H9 (cell line): ENCODE measurements at regions not wholly inside any gene's neighbourhood (a gene's known extent, or its start where the extent isn't known, plus 50 kb on each side); places are given as distances from the start of the nearest gene placed in this dataset.

Experiments used
- DNase-seq: peaks from one replicate; pipeline ENCODE4 v3.0.0-alpha.2; 2017
- H2AFZ ChIP-seq: one replicate; pipeline ENCODE4 v1.6.1; 2013; ENCODE audit warnings: mild to moderate bottlenecking, low read length, control low read depth, moderate library complexity
- H2AK5ac ChIP-seq: 2 replicates; pipeline ENCODE4 v1.6.1; 2013; ENCODE audit warnings: low read length, control low read depth, mixed read lengths; ENCODE audit not compliant: insufficient read length
- H2BK120ac ChIP-seq: one replicate; pipeline ENCODE4 v1.6.1; 2013; ENCODE audit warnings: low read depth, mild to moderate bottlenecking, low read length, control low read depth, inconsistent platforms; ENCODE audit not compliant: poor library complexity, severe bottlenecking
- H2BK12ac ChIP-seq: 2 replicates; pipeline ENCODE4 v1.6.1; 2013; ENCODE audit warnings: low read length, control low read depth, mixed read lengths, low read depth; ENCODE audit not compliant: insufficient read length
- H2BK15ac ChIP-seq: 2 replicates; pipeline ENCODE4 v1.6.1; 2013; ENCODE audit warnings: low read depth, low read length, control low read depth
- H2BK20ac ChIP-seq: one replicate; pipeline ENCODE4 v1.6.1; 2013; ENCODE audit warnings: low read depth, mild to moderate bottlenecking, low read length, control low read depth, inconsistent platforms; ENCODE audit not compliant: poor library complexity, severe bottlenecking
- H2BK5ac ChIP-seq: 2 replicates; pipeline ENCODE4 v1.6.1; 2013; ENCODE audit warnings: low read length, control low read depth, mixed read lengths; ENCODE audit not compliant: insufficient read length
- H3K14ac ChIP-seq: 2 replicates; pipeline ENCODE4 v1.6.1; 2013; ENCODE audit warnings: low read length, control low read depth; ENCODE audit not compliant: insufficient read depth
- H3K18ac ChIP-seq: 2 replicates; pipeline ENCODE4 v1.6.1; 2013; ENCODE audit warnings: low read depth, mild to moderate bottlenecking, mixed read lengths, low read length, control low read depth; ENCODE audit not compliant: insufficient read length
- H3K23ac ChIP-seq: 2 replicates; pipeline ENCODE4 v1.6.1; 2013; ENCODE audit warnings: low read length, control low read depth, mixed read lengths, low read depth; ENCODE audit not compliant: insufficient read length
- H3K23me2 ChIP-seq: 2 replicates; pipeline ENCODE4 v1.6.1; 2013; ENCODE audit warnings: low read depth, mild to moderate bottlenecking, mixed read lengths, low read length, control low read depth; ENCODE audit not compliant: insufficient read length, poor library complexity, severe bottlenecking
- H3K27ac ChIP-seq: 2 replicates; pipeline ENCODE4 v1.5.1; 2013; ENCODE audit warnings: low read length, control low read depth, mixed read lengths, low read depth; ENCODE audit not compliant: insufficient read length
- H3K27me3 ChIP-seq: 2 replicates; pipeline ENCODE4 v1.6.1; 2013; ENCODE audit warnings: low read length, control low read depth, inconsistent platforms; ENCODE audit not compliant: insufficient read depth
- H3K4ac ChIP-seq: 2 replicates; pipeline ENCODE4 v1.6.1; 2013; ENCODE audit warnings: low read depth, mild to moderate bottlenecking, control low read depth, inconsistent platforms, low read length, moderate library complexity
- H3K4me1 ChIP-seq: 2 replicates; pipeline ENCODE4 v1.6.1; 2013; ENCODE audit warnings: low read length, control low read depth, inconsistent platforms; ENCODE audit not compliant: insufficient read depth
- H3K4me2 ChIP-seq: 2 replicates; pipeline ENCODE4 v1.6.1; 2013; ENCODE audit warnings: low read length, control low read depth, mixed read lengths; ENCODE audit not compliant: insufficient read length, insufficient read depth
- H3K56ac ChIP-seq: 2 replicates; pipeline ENCODE4 v1.6.1; 2013; ENCODE audit warnings: low read depth, mild to moderate bottlenecking, mixed read lengths, low read length, control low read depth; ENCODE audit not compliant: insufficient read length
- H3K79me1 ChIP-seq: 2 replicates; pipeline ENCODE4 v1.6.1; 2013; ENCODE audit warnings: low read depth, mild to moderate bottlenecking, moderate library complexity, low read length, control low read depth, inconsistent platforms; ENCODE audit not compliant: insufficient read depth, poor library complexity, severe bottlenecking
- H3K79me2 ChIP-seq: 2 replicates; pipeline ENCODE4 v1.6.1; 2013; ENCODE audit warnings: low read length, control low read depth, inconsistent platforms; ENCODE audit not compliant: insufficient read depth
- H3K9ac ChIP-seq: 2 replicates; pipeline ENCODE4 v1.6.1; 2013; ENCODE audit warnings: low read length, control low read depth, mixed read lengths; ENCODE audit not compliant: insufficient read length; ENCODE audit errors: extremely low read depth
- H3K9me3 ChIP-seq: one replicate; pipeline ENCODE4 v1.6.1; 2013; ENCODE audit warnings: low read depth, low read length, inconsistent platforms; ENCODE audit not compliant: control insufficient read depth
- H3T11ph ChIP-seq: one replicate; pipeline ENCODE4 v1.6.1; 2013; ENCODE audit warnings: mild to moderate bottlenecking, low read length, control low read depth, inconsistent platforms
- H4K20me1 ChIP-seq: one replicate; pipeline ENCODE4 v1.6.1; 2013; ENCODE audit not compliant: control insufficient read depth, insufficient read length, insufficient read depth
- H4K5ac ChIP-seq: 2 replicates; pipeline ENCODE4 v1.6.1; 2013; ENCODE audit warnings: low read depth, mild to moderate bottlenecking, mixed read lengths, low read length, control low read depth; ENCODE audit not compliant: insufficient read length
- H4K8ac ChIP-seq: replicated peaks from 2 replicates; pipeline ENCODE4 v1.6.1; 2013; ENCODE audit warnings: low read length, control low read depth, mixed read lengths, low read depth; ENCODE audit not compliant: insufficient read length
- H4K91ac ChIP-seq: 2 replicates; pipeline ENCODE4 v1.6.1; 2013; ENCODE audit warnings: low read depth, mild to moderate bottlenecking, moderate library complexity, mixed read lengths, low read length, control low read depth; ENCODE audit not compliant: insufficient read length
- H3K27ac Mint-ChIP-seq, 3 experiments: 2 replicates in 2 of 3; 3 replicates in 1 of 3; pipeline ENCODE4 v1.8.0; 2020 to 2021; ENCODE audit warnings: mixed read lengths in 3 of 3, mild to moderate bottlenecking in 1 of 3, moderate library complexity in 1 of 3
- H3K27me3 Mint-ChIP-seq: 2 replicates; pipeline ENCODE4 v1.8.0; 2021; ENCODE audit warnings: low read depth, mild to moderate bottlenecking, moderate library complexity, mixed read lengths
- H3K36me3 Mint-ChIP-seq, 3 experiments: 2 replicates in 2 of 3; 3 replicates in 1 of 3; pipeline ENCODE4 v1.8.0; 2020 to 2021; ENCODE audit warnings: low read depth in 3 of 3, mixed read lengths in 3 of 3; ENCODE audit not compliant: insufficient read depth in 1 of 3
- H3K4me1 Mint-ChIP-seq, 2 experiments: 2 replicates each; pipeline ENCODE4 v1.8.0; 2020; ENCODE audit warnings: mixed read lengths in 2 of 2
- H3K4me3 Mint-ChIP-seq, 2 experiments: 2 replicates in 1 of 2; 3 replicates in 1 of 2; pipeline ENCODE4 v1.8.0; 2020 to 2021; ENCODE audit warnings: mild to moderate bottlenecking in 2 of 2, mixed read lengths in 2 of 2, moderate library complexity in 1 of 2
- H3K9me3 Mint-ChIP-seq, 2 experiments: 2 replicates in 1 of 2; 3 replicates in 1 of 2; pipeline ENCODE4 v1.8.0; 2020; ENCODE audit warnings: mild to moderate bottlenecking in 2 of 2, mixed read lengths in 2 of 2, moderate library complexity in 1 of 2
- CTCF ChIP-seq: fragments of 200-600 bp; sonication (generic); conservative IDR thresholded peaks from 3 replicates; pipeline ENCODE4 v1.8.0; 2021; ENCODE audit warnings: antibody characterized with exemption, mild to moderate bottlenecking
- whole genome bisulfite sequencing: extraction: QIAGEN DNeasy Blood & Tissue Kit; methylation state at CpG from one replicate; pipeline ENCODE4 v1.1.7; 2013; ENCODE audit warnings: missing lambda C conversion rate, low lambda C conversion rate, mixed read lengths; ENCODE audit not compliant: insufficient read length; ENCODE audit errors: extremely low coverage; 5-methylcytosine and 5-hydroxymethylcytosine counted together

DNA sequence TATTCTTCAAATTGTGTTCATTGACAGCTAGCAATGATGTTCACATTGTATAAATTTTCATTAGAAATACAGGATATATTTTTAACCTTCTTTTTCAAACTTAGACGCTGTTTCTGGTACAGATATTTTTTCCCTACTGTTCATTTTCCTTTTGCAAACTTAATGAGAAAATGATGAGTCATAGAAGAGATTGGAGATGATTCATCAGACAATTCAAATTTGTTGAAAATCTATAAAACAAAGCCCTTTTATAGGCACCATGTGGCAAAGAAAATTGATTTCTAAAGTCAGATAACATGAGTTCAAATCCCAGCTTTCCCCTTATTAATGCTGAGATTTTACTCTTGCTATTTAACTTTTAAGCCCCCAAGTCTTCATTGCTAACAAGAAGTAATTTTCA, 728.8 kb upstream of the DDX18 start:
- Mint-ChIP-seq H3K36me3 (no peaks in the 10 kb centered on the region), H3K27me3 (peaks cover 79% of the 10 kb centered on the region), H3K27ac (no peak overlapping the region), H3K9me3 (no peaks in the 10 kb centered on the region), H3K4me3 (no peak overlapping the region), H3K4me1 (peaks cover 38% of the 10 kb centered on the region in 2 experiments)
- Histone ChIP-seq H2AFZ (no peak overlapping the region), H3K14ac (no peak overlapping the region), H4K20me1 (no peaks in the 10 kb centered on the region), H3K27me3 (no peaks in the 10 kb centered on the region; the same call in 1 of the 2 replicates), H3K27ac (no peak overlapping the region), H3K18ac (no peak overlapping the region), H3K9me3 (no peaks in the 10 kb centered on the region), H2BK5ac (no peak overlapping the region), H2BK12ac (no peak overlapping the region), H2BK15ac (no peak overlapping the region), H3K23ac (no peak overlapping the region), H3K79me2 (no peaks in the 10 kb centered on the region), H3K4me1 (peaks cover 3% of the 10 kb centered on the region; the same call in 1 of the 2 replicates), H3T11ph (no peak overlapping the region), H3K23me2 (no peaks in the 10 kb centered on the region), H2AK5ac (no peak overlapping the region), H3K79me1 (no peaks in the 10 kb centered on the region), H2BK20ac (no peak overlapping the region), H4K8ac (no peak overlapping the region), H3K4ac (no peak overlapping the region), H4K5ac (no peak overlapping the region), H4K91ac (no peak overlapping the region), H3K9ac (no peak overlapping the region), H2BK120ac (no peak overlapping the region), H3K4me2 (no peak overlapping the region), H3K56ac (no peak overlapping the region)
- DNase-seq: no peak
- WGBS: no CpG with 5 or more reads among the region's 1 CpG
- no peak for TF ChIP-seq CTCF
